Neural cell (in vitro differentiated cells): ENCODE measurements at regions not wholly inside any gene's neighbourhood (a gene's known extent, or its start where the extent isn't known, plus 50 kb on each side); places are given as distances from the start of the nearest gene placed in this dataset.

Source experiments
- MXI1 ChIP-seq: fragments of 450-650 bp; conservative IDR thresholded peaks from 2 replicates; pipeline ENCODE4 v1.6.1; 2014; ENCODE audit warnings: antibody characterized with exemption, mild to moderate bottlenecking; ENCODE audit not compliant: poor library complexity, severe bottlenecking
- RAD21 ChIP-seq: fragments of 450-650 bp; conservative IDR thresholded peaks from 2 replicates; pipeline ENCODE4 v1.6.1; 2014; ENCODE audit warnings: antibody characterized with exemption, mild to moderate bottlenecking, moderate library complexity
- TAF1 ChIP-seq: IDR thresholded peaks from 2 replicates; pipeline ENCODE4 v1.6.1; 2012; ENCODE audit warnings: low read depth
- TF ChIP-seq, protein P1 (sequence below): fragments of 450-650 bp; IDR thresholded peaks from 2 replicates; pipeline ENCODE4 v1.5.1; 2014; ENCODE audit warnings: antibody characterized with exemption, mild to moderate bottlenecking, moderate library complexity; ENCODE audit not compliant: poor library complexity, severe bottlenecking

- no peak for TF ChIP-seq TAF1
- TF ChIP-seq, protein P1, sequence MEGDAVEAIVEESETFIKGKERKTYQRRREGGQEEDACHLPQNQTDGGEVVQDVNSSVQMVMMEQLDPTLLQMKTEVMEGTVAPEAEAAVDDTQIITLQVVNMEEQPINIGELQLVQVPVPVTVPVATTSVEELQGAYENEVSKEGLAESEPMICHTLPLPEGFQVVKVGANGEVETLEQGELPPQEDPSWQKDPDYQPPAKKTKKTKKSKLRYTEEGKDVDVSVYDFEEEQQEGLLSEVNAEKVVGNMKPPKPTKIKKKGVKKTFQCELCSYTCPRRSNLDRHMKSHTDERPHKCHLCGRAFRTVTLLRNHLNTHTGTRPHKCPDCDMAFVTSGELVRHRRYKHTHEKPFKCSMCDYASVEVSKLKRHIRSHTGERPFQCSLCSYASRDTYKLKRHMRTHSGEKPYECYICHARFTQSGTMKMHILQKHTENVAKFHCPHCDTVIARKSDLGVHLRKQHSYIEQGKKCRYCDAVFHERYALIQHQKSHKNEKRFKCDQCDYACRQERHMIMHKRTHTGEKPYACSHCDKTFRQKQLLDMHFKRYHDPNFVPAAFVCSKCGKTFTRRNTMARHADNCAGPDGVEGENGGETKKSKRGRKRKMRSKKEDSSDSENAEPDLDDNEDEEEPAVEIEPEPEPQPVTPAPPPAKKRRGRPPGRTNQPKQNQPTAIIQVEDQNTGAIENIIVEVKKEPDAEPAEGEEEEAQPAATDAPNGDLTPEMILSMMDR: no peak
- no peak for TF ChIP-seq RAD21
- no peak for TF ChIP-seq MXI1
Measured at GRCh38 chr18:60951091-60951490, 382.1 kb upstream of the CDH20 start.
